ENCODE measurements at regions not wholly inside any gene's neighbourhood (a gene's known extent, or its start where the extent isn't known, plus 50 kb on each side); places are given as distances from the start of the nearest gene placed in this dataset.
"Not testable (repeated sequence)": the region's sequence is repeated elsewhere in the genome, so short reads cannot be mapped to it uniquely, and the experiment has no call there.

- no peak for DNase-seq (ENCODE audit: extremely low read depth, low read depth)
- no peak for TF ChIP-seq CTCF (IDR thresholded peaks at IDR 0.05; ENCODE audit: low read depth, low read length)
Measured at GRCh38 chr10:21285207-21285606, 240.3 kb downstream of the SKIDA1 start.

- TF ChIP-seq CTCF (IDR thresholded peaks at IDR 0.05; ENCODE audit: low read depth, low read length) = no peak
- DNase-seq (ENCODE audit: extremely low read depth, low read depth) = no peak
Measured at GRCh38 chr10:21284301-21284700, 241.2 kb downstream of the SKIDA1 start.

GRCh38 chr10:21283053-21283452 lies 242.4 kb downstream of the SKIDA1 start:
- not testable (repeated sequence) for DNase-seq (ENCODE audit: extremely low read depth, low read depth)

- no peak for DNase-seq (ENCODE audit: extremely low read depth, low read depth)
- no peak for TF ChIP-seq CTCF (IDR thresholded peaks at IDR 0.05; ENCODE audit: low read depth, low read length)
Measured at GRCh38 chr10:21281765-21282484, 243.6 kb downstream of the SKIDA1 start.

- TF ChIP-seq CTCF (IDR thresholded peaks at IDR 0.05; ENCODE audit: low read depth, low read length) = no peak
- DNase-seq (ENCODE audit: extremely low read depth, low read depth) = no peak
Measured at GRCh38 chr10:21280971-21281572, 244.4 kb downstream of the SKIDA1 start.

- TF ChIP-seq CTCF (IDR thresholded peaks at IDR 0.05; ENCODE audit: low read depth, low read length) = no peak
- DNase-seq (ENCODE audit: extremely low read depth, low read depth) = no peak
Measured at GRCh38 chr10:21280037-21280436, 245.4 kb downstream of the SKIDA1 start.

GRCh38 chr10:21279217-21279575 lies 246.3 kb downstream of the SKIDA1 start:
- no peak for DNase-seq (ENCODE audit: extremely low read depth, low read depth)

More at GRCh38 chr10:21279217-21279575, 246.3 kb downstream of the SKIDA1 start:
- TF ChIP-seq CTCF (IDR thresholded peaks at IDR 0.05; ENCODE audit: low read depth, low read length) = no peak
